ENCODE measurements at regions not wholly inside any gene's neighbourhood (a gene's known extent, or its start where the extent isn't known, plus 50 kb on each side); places are given as distances from the start of the nearest gene placed in this dataset.

- no peaks in the 10 kb centered on the region for H3K36me3 ChIP-seq (ENCODE audit: control insufficient read depth, insufficient read depth, low read length)
- no peaks in the 10 kb centered on the region; the same call in 1 of the 2 replicates for H3K27me3 ChIP-seq (replicated peaks; ENCODE audit: control insufficient read depth, insufficient read depth, low read length)
- no peak for DNase-seq (ENCODE audit: extremely low read depth, insufficient read length)
- no peak for TF ChIP-seq CTCF (IDR thresholded peaks at IDR 0.05; ENCODE audit: insufficient read depth, low read length, poor library complexity, severe bottlenecking)
- no peak overlapping the region for H3K4me3 ChIP-seq (replicated peaks; ENCODE audit: low read depth, low read length)
Observed at GRCh38 chr11:92633820-92634219, 335.6 kb upstream of the MTNR1B start.

- Histone ChIP-seq H3K27me3 (replicated peaks; ENCODE audit: control insufficient read depth, insufficient read depth, low read length) (no peaks in the 10 kb centered on the region; the same call in 1 of the 2 replicates), H3K36me3 (ENCODE audit: control insufficient read depth, insufficient read depth, low read length) (no peaks in the 10 kb centered on the region), H3K4me3 (replicated peaks; ENCODE audit: low read depth, low read length) (no peak overlapping the region)
- DNase-seq (ENCODE audit: extremely low read depth, insufficient read length): no peak
- no peak for TF ChIP-seq CTCF (IDR thresholded peaks at IDR 0.05; ENCODE audit: insufficient read depth, low read length, poor library complexity, severe bottlenecking)
Observed at GRCh38 chr11:92636543-92637188, 332.8 kb upstream of the MTNR1B start.

GRCh38 chr11:92638678-92639077 lies 330.8 kb upstream of the MTNR1B start:
- DNase-seq (ENCODE audit: extremely low read depth, insufficient read length): no peak
- no peak for TF ChIP-seq CTCF (IDR thresholded peaks at IDR 0.05; ENCODE audit: insufficient read depth, low read length, poor library complexity, severe bottlenecking)
- Histone ChIP-seq H3K4me3 (replicated peaks; ENCODE audit: low read depth, low read length) (no peak overlapping the region), H3K36me3 (ENCODE audit: control insufficient read depth, insufficient read depth, low read length) (no peaks in the 10 kb centered on the region), H3K27me3 (replicated peaks; ENCODE audit: control insufficient read depth, insufficient read depth, low read length) (no peaks in the 10 kb centered on the region; the same call in 1 of the 2 replicates)

GRCh38 chr11:92642177-92642931 lies 327.1 kb upstream of the MTNR1B start:
- TF ChIP-seq CTCF (IDR thresholded peaks at IDR 0.05; ENCODE audit: insufficient read depth, low read length, poor library complexity, severe bottlenecking): no peak
- Histone ChIP-seq H3K36me3 (ENCODE audit: control insufficient read depth, insufficient read depth, low read length) (no peaks in the 10 kb centered on the region), H3K4me3 (replicated peaks; ENCODE audit: low read depth, low read length) (no peak overlapping the region), H3K27me3 (replicated peaks; ENCODE audit: control insufficient read depth, insufficient read depth, low read length) (no peaks in the 10 kb centered on the region)
- DNase-seq (ENCODE audit: extremely low read depth, insufficient read length): no peak

- no peak for TF ChIP-seq CTCF (IDR thresholded peaks at IDR 0.05; ENCODE audit: insufficient read depth, low read length, poor library complexity, severe bottlenecking)
- no peak overlapping the region for H3K4me3 ChIP-seq (replicated peaks; ENCODE audit: low read depth, low read length)
- H3K36me3 ChIP-seq (ENCODE audit: control insufficient read depth, insufficient read depth, low read length): no peaks in the 10 kb centered on the region
- H3K27me3 ChIP-seq (replicated peaks; ENCODE audit: control insufficient read depth, insufficient read depth, low read length): no peaks in the 10 kb centered on the region
- DNase-seq (ENCODE audit: extremely low read depth, insufficient read length): no peak
Observed at GRCh38 chr11:92643827-92644226, 325.6 kb upstream of the MTNR1B start.
